Left ventricle myocardium inferior (tissue), 1 donor: ENCODE measurements at regions not wholly inside any gene's neighbourhood (a gene's known extent, or its start where the extent isn't known, plus 50 kb on each side); places are given as distances from the start of the nearest gene placed in this dataset.
"Not testable (repeated sequence)": the region's sequence is repeated elsewhere in the genome, so short reads cannot be mapped to it uniquely, and the experiment has no call there.

Experiments
- DNase-seq: peaks from one replicate; pipeline ENCODE4 v3.0.0-alpha.2; 2020
- H3K27ac ChIP-seq: fragments of 200-600 bp; replicated peaks from 2 replicates; pipeline ENCODE4 v1.8.0; 2021
- H3K27me3 ChIP-seq: fragments of 200-600 bp; 2 replicates; pipeline ENCODE4 v1.8.0; 2021; ENCODE audit warnings: low read depth
- H3K36me3 ChIP-seq: fragments of 200-600 bp; 2 replicates; pipeline ENCODE4 v1.8.0; 2021
- H3K4me1 ChIP-seq: fragments of 200-600 bp; 2 replicates; pipeline ENCODE4 v1.8.0; 2021
- H3K4me3 ChIP-seq: fragments of 200-600 bp; 2 replicates; pipeline ENCODE4 v1.8.0; 2021; ENCODE audit warnings: mild to moderate bottlenecking, moderate library complexity
- H3K9me3 ChIP-seq: fragments of 200-600 bp; replicated peaks from 2 replicates; pipeline ENCODE4 v1.8.0; 2021
- intact Hi-C: fragments of 100-400 bp; cut with micrococcal nuclease; formaldehyde crosslinking; loops from one replicate; pipeline ENCODE4 v1.11.0; 2022
- TF ChIP-seq, protein P1 (sequence below): fragments of 200-600 bp; IDR thresholded peaks from 2 replicates; pipeline ENCODE4 v1.8.0; 2021; ENCODE audit warnings: antibody characterized with exemption, mild to moderate bottlenecking, borderline replicate concordance
- donor health status: DM: no; HTN: yes; CAD: no; lungs with severe emphysema.

DNA sequence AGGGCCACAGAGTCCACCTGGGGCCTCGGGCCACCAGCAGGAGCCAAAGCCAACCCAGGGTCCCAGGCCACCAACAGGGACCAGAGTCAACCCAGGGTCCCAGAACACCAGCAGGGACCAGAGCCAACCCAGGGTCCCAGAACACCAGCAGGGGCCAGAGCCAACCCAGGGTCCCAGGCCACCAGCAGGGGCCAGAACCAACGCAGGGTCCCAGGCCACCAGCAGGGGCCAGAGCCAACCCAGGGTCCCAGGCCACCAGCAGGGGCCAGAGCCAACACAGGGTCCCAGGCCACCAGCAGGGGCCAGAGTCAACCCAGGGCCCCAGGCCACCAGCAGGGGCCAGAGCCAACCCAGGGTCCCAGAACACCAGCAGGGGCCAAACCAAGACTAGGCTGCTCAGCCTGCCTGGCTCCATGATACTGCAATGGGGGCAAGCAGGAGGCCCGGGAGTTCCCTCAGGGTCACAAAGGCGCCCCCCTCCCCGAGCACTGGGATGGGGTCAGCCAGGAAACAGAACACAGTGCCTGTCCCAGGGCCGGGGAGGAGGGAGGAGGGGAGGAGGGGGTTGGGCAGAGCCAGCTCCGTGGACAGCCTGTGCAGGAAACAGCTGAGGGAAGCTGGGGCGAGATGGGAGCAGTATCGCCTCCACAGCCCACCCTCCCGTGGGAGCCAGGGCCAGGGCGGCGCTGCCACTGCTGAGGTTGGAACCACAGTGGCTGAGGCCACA, 62.0 kb upstream of the PRR5 start:
- no peaks in the 10 kb centered on the region for H3K4me1 ChIP-seq
- peaks cover 43% of the 10 kb centered on the region for H3K27me3 ChIP-seq
- no peak overlapping the region for H3K27ac ChIP-seq
- H3K36me3 ChIP-seq, result no peaks in the 10 kb centered on the region
- H3K9me3 ChIP-seq, result peaks cover 2% of the 10 kb centered on the region
- no peak for DNase-seq
- no peak overlapping the region for H3K4me3 ChIP-seq
- TF ChIP-seq, protein P1, sequence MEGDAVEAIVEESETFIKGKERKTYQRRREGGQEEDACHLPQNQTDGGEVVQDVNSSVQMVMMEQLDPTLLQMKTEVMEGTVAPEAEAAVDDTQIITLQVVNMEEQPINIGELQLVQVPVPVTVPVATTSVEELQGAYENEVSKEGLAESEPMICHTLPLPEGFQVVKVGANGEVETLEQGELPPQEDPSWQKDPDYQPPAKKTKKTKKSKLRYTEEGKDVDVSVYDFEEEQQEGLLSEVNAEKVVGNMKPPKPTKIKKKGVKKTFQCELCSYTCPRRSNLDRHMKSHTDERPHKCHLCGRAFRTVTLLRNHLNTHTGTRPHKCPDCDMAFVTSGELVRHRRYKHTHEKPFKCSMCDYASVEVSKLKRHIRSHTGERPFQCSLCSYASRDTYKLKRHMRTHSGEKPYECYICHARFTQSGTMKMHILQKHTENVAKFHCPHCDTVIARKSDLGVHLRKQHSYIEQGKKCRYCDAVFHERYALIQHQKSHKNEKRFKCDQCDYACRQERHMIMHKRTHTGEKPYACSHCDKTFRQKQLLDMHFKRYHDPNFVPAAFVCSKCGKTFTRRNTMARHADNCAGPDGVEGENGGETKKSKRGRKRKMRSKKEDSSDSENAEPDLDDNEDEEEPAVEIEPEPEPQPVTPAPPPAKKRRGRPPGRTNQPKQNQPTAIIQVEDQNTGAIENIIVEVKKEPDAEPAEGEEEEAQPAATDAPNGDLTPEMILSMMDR, result no peak
- intact Hi-C loops, result no loop called here

DNA sequence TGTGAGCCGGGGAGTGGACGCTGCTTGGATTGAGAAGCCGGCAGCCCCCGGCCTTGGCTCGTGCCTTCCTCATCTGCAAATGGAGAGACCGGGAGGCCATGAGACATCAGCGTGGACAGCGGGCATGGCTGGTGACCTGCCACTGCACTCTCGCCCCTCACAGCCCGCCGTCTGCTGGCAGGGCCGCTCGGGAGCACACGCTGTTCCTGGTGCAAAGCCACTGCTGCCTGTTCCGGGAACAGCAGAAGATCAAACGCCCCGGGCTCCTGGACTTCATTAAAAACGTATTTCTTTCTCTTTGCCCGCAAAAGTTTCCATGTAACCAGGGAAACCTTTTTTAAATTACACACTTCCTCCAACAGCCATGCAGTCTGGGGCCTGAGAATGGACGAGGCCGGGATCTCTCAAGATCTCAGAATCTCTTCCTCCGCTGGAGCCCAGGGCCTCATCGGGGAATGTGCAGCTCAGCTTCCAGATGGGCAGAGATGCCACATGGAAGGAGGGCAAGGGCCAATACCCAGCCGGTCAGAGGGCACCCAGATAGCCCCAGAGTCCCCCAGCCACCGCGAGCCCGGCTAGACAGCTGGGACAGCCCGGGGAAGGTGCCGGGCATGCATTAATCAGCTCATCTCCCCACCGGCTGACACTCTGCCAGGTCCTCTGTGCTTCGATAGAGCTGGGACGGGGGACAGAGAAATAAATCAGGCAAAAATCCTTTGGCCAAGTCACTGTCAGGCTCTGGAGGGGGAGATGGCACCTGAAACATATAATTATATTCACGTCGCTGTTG, 62.8 kb upstream of the PRR5 start:
- Histone ChIP-seq H3K4me1 (no peaks in the 10 kb centered on the region), H3K27ac (peak overlapping the region; percentile 30), H3K36me3 (no peaks in the 10 kb centered on the region), H3K9me3 (no peaks in the 10 kb centered on the region), H3K27me3 (peaks cover 43% of the 10 kb centered on the region), H3K4me3 (no peak overlapping the region)
- no peak for DNase-seq
- intact Hi-C loops, result no loop called here
- TF ChIP-seq, protein P1, result no peak

DNA sequence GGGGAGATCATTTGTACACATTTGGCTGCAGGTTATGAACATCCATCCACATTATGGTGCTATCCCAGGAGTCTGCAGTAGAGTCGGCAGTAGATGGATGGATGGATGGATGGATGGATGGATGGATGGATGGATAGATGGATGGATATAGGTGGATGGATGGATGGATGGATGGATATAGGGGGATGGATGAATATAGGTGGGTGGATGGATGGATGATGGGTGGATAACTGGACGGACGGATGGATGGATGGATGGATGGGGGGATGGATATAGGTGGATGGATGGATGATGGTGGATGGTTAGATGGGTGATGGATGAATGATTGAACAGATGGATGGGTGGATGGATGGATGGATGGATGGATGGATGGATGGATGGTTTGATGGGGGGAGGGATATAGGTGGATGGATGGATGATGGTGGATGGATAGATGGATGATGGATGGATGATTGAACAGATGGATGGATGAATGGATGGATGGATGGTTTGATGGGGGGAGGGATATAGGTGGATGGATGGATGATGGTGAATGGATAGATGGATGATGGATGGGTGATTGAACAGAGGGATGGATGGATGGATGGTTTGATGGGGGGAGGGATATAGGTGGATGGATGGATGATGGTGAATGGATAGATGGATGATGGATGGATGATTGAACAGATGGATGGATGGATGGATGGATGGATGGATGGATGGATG, 65.3 kb upstream of the PRR5 start:
- H3K27ac ChIP-seq, H3K9me3 ChIP-seq, H3K4me1 ChIP-seq, H3K4me3 ChIP-seq, H3K36me3 ChIP-seq, DNase-seq, intact Hi-C loops: not testable (repeated sequence)
- peaks cover 32% of the 10 kb centered on the region for H3K27me3 ChIP-seq

DNA sequence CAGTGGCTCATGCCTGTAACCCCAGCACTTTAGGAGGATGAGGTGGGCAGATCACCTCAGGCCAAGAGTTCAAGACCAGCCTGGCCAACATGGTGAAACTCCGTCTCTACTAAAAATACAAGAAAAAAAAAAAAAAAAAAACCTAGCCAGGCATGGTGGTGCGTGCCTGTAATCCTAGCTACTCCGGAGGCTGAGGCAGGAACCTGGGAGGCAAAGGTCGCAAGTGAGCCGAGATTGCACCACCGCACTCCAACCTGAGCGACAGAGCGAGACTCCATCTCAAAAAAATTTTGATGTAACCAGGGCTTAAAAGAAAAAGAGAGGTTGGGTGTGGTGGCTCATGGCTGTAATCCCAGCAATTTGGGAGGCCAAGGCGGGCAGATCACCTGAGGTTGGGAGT, 66.4 kb upstream of the PRR5 start:
- Histone ChIP-seq H3K9me3 (peaks cover 13% of the 10 kb centered on the region), H3K27me3 (peaks cover 22% of the 10 kb centered on the region)
- H3K27ac ChIP-seq, intact Hi-C loops, H3K4me3 ChIP-seq, H3K36me3 ChIP-seq, DNase-seq, H3K4me1 ChIP-seq: not testable (repeated sequence)

DNA sequence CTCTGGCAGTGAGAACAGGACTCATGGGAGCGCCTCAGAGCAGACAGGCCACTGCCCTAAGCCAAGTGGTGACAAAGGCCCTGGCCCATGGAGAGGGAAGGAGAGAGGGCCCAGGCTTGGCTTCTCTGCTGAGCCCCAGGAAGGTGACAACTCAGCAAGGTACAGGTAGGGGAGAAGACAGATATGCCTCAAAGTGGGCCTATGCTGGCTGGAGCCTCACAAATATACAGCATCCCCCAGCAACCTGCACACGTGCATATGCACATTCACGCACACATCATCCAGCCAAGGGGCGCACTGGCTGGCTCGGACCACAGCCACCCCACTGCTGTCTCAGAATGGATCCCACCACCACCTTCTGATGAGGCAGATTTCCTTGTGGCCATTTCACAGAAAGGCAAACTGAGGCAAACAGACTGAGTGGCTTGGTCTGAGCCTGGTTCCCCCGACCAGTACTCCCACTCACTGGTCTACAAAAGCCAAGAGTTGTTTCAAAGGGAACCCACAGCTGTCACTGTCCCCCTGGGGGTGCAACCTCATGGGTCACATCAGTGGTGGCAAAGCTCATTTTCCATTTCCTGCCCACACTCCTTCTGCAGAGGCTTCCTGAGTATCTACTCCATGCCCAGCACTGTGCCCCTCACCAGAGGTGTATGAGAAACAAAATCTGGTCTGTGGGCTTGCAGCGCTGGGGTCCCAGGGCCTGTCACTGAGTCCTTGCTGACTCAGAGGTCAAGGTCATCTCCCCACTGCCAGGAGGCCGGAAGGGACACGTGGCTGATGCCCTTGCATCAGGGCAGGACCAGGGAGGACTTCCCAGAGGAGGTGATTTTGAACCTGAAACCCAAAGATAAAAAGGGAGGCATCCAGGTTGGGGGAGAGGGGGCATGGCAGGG, 67.3 kb upstream of the PRR5 start:
- H3K27me3 ChIP-seq, result peaks cover 14% of the 10 kb centered on the region
- H3K4me3 ChIP-seq, result no peak overlapping the region
- no peak overlapping the region for H3K27ac ChIP-seq
- intact Hi-C loops, result no loop called here
- H3K9me3 ChIP-seq, result peaks cover 13% of the 10 kb centered on the region
- no peaks in the 10 kb centered on the region for H3K36me3 ChIP-seq
- no peaks in the 10 kb centered on the region for H3K4me1 ChIP-seq
- TF ChIP-seq, protein P1, result no peak
- no peak for DNase-seq

DNA sequence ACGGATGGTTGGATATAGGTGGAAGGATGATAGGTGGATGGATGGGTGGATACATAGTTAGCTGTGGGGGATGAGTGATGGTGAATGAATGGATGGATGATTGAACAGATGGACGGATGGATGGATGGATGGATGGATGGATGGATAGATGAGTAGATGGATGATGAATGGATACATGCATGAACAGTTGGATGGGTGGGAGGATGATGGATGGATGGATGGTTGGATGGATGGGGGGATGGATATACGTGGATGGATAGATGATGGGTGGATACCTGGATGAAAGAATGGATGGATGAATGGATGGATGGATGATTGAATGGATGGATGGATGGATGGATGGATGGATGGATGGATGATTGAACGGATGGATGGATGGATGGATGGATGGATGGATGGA, 68.4 kb upstream of the PRR5 start:
- peaks cover 6% of the 10 kb centered on the region for H3K27me3 ChIP-seq
- H3K4me1 ChIP-seq, result no peaks in the 10 kb centered on the region
- intact Hi-C loops, result no loop called here
- H3K36me3 ChIP-seq, result no peaks in the 10 kb centered on the region
- peaks cover 13% of the 10 kb centered on the region for H3K9me3 ChIP-seq
- H3K27ac ChIP-seq, result no peak overlapping the region
- DNase-seq, result no peak
- TF ChIP-seq, protein P1, result no peak
- no peak overlapping the region for H3K4me3 ChIP-seq
